GM21786 (cell line): ENCODE measurements at regions not wholly inside any gene's neighbourhood (a gene's known extent, or its start where the extent isn't known, plus 50 kb on each side); places are given as distances from the start of the nearest gene placed in this dataset.

Experiments used
- ATAC-seq: cut with Tn5 transposase; IDR thresholded peaks from one replicate; pipeline ENCODE4 v1.9.1; 2021; ENCODE audit not compliant: unreplicated experiment

GRCh38 chr2:8090748-8091700, 590.8 kb upstream of the ID2 start:
- peak; percentile 71 for ATAC-seq

GRCh38 chr2:8094526-8094925, 587.3 kb upstream of the ID2 start:
- no peak for ATAC-seq

- no peak for ATAC-seq
These were observed 585.9 kb upstream of the ID2 start for GRCh38 chr2:8095978-8096377.

- ATAC-seq: no peak
These were observed 585.4 kb upstream of the ID2 start for GRCh38 chr2:8096484-8096883.

- no peak for ATAC-seq
These were observed 583.2 kb upstream of the ID2 start for GRCh38 chr2:8098476-8099266.

GRCh38 chr2:8099267-8099582, 582.6 kb upstream of the ID2 start:
- no peak for ATAC-seq

- no peak for ATAC-seq
These were observed 580.1 kb upstream of the ID2 start for GRCh38 chr2:8101614-8102277.

GRCh38 chr2:8102470-8102869, 579.4 kb upstream of the ID2 start:
- no peak for ATAC-seq

GRCh38 chr2:8103085-8103708, 578.7 kb upstream of the ID2 start:
- ATAC-seq: no peak

GRCh38 chr2:8107150-8107549, 574.7 kb upstream of the ID2 start:
- ATAC-seq: no peak

GRCh38 chr2:8107621-8108378, 574.1 kb upstream of the ID2 start:
- ATAC-seq: no peak

- ATAC-seq: no peak
These were observed 571.1 kb upstream of the ID2 start for GRCh38 chr2:8110716-8111115.

GRCh38 chr2:8111193-8111592, 570.7 kb upstream of the ID2 start:
- ATAC-seq: no peak

GRCh38 chr2:8115456-8115855, 566.4 kb upstream of the ID2 start:
- ATAC-seq: no peak

- no peak for ATAC-seq
These were observed 565.9 kb upstream of the ID2 start for GRCh38 chr2:8115966-8116365.

GRCh38 chr2:8116661-8117060, 565.2 kb upstream of the ID2 start:
- ATAC-seq: peak; percentile 98

GRCh38 chr2:8118940-8119781, 562.7 kb upstream of the ID2 start:
- ATAC-seq: no peak

GRCh38 chr2:8119782-8120505, 561.9 kb upstream of the ID2 start:
- no peak for ATAC-seq

GRCh38 chr2:8120506-8120860, 561.4 kb upstream of the ID2 start:
- no peak for ATAC-seq
